ENCODE measurements at regions not wholly inside any gene's neighbourhood (a gene's known extent, or its start where the extent isn't known, plus 50 kb on each side); places are given as distances from the start of the nearest gene placed in this dataset.

- TF ChIP-seq REST (IDR thresholded peaks at IDR 0.05; ENCODE audit: low read depth), result no peak
- TF ChIP-seq EP300 (IDR thresholded peaks at IDR 0.05; ENCODE audit: borderline replicate concordance), result no peak
- TF ChIP-seq USF1 (IDR thresholded peaks at IDR 0.05), result no peak
Measured at GRCh38 chr2:103810875-103811274, 1043.0 kb upstream of the POU3F3 start.
